ENCODE measurements at regions not wholly inside any gene's neighbourhood (a gene's known extent, or its start where the extent isn't known, plus 50 kb on each side); places are given as distances from the start of the nearest gene placed in this dataset.

GRCh38 chr5:144773628-144774027 lies 603.0 kb downstream of the KCTD16 start:
- TF ChIP-seq CTCF (IDR thresholded peaks at IDR 0.05; ENCODE audit: borderline replicate concordance, control extremely low read depth, extremely low read depth, insufficient read depth, missing control alignments) = no peak
- in situ Hi-C loops (cut with MboI; ENCODE audit: low sequenced_read_pairs, unreplicated experiment) = no loop called here
- no peak for DNase-seq (ENCODE audit: low spot score)

GRCh38 chr5:144771802-144772201 lies 601.1 kb downstream of the KCTD16 start:
- in situ Hi-C loops (cut with MboI; ENCODE audit: low sequenced_read_pairs, unreplicated experiment) = no loop called here
- no peak for TF ChIP-seq CTCF (IDR thresholded peaks at IDR 0.05; ENCODE audit: borderline replicate concordance, control extremely low read depth, extremely low read depth, insufficient read depth, missing control alignments)
- no peak for DNase-seq (ENCODE audit: low spot score)

- no peak for TF ChIP-seq CTCF (IDR thresholded peaks at IDR 0.05; ENCODE audit: borderline replicate concordance, control extremely low read depth, extremely low read depth, insufficient read depth, missing control alignments)
- no peak for DNase-seq (ENCODE audit: low spot score)
- in situ Hi-C loops (cut with MboI; ENCODE audit: low sequenced_read_pairs, unreplicated experiment) = no loop called here
These were observed 571.7 kb downstream of the KCTD16 start for GRCh38 chr5:144742361-144742760.

GRCh38 chr5:144731786-144732185 lies 561.1 kb downstream of the KCTD16 start:
- in situ Hi-C loops (cut with MboI; ENCODE audit: low sequenced_read_pairs, unreplicated experiment) = no loop called here
- no peak for DNase-seq (ENCODE audit: low spot score)
- no peak for TF ChIP-seq CTCF (IDR thresholded peaks at IDR 0.05; ENCODE audit: borderline replicate concordance, control extremely low read depth, extremely low read depth, insufficient read depth, missing control alignments)

- in situ Hi-C loops (cut with MboI; ENCODE audit: low sequenced_read_pairs, unreplicated experiment) = no loop called here
- DNase-seq (ENCODE audit: low spot score) = no peak
- TF ChIP-seq CTCF (IDR thresholded peaks at IDR 0.05; ENCODE audit: borderline replicate concordance, control extremely low read depth, extremely low read depth, insufficient read depth, missing control alignments) = no peak
These were observed 541.4 kb downstream of the KCTD16 start for GRCh38 chr5:144712090-144712489.

- in situ Hi-C loops (cut with MboI; ENCODE audit: low sequenced_read_pairs, unreplicated experiment) = no loop called here
- no peak for TF ChIP-seq CTCF (IDR thresholded peaks at IDR 0.05; ENCODE audit: borderline replicate concordance, control extremely low read depth, extremely low read depth, insufficient read depth, missing control alignments)
- DNase-seq (ENCODE audit: low spot score) = no peak
These were observed 540.5 kb downstream of the KCTD16 start for GRCh38 chr5:144711172-144711571.

GRCh38 chr5:144710637-144711036 lies 540.0 kb downstream of the KCTD16 start:
- in situ Hi-C loops (cut with MboI; ENCODE audit: low sequenced_read_pairs, unreplicated experiment) = no loop called here
- DNase-seq (ENCODE audit: low spot score) = no peak
- no peak for TF ChIP-seq CTCF (IDR thresholded peaks at IDR 0.05; ENCODE audit: borderline replicate concordance, control extremely low read depth, extremely low read depth, insufficient read depth, missing control alignments)

All from GM13976 (cell line).